HG02798 (cell line): ENCODE measurements at regions not wholly inside any gene's neighbourhood (a gene's known extent, or its start where the extent isn't known, plus 50 kb on each side); places are given as distances from the start of the nearest gene placed in this dataset.

Experiments
- ATAC-seq: cut with Tn5 transposase; IDR thresholded peaks from one replicate; pipeline ENCODE4 v1.9.1; 2021; ENCODE audit warnings: mild to moderate bottlenecking; ENCODE audit not compliant: unreplicated experiment, poor library complexity

DNA sequence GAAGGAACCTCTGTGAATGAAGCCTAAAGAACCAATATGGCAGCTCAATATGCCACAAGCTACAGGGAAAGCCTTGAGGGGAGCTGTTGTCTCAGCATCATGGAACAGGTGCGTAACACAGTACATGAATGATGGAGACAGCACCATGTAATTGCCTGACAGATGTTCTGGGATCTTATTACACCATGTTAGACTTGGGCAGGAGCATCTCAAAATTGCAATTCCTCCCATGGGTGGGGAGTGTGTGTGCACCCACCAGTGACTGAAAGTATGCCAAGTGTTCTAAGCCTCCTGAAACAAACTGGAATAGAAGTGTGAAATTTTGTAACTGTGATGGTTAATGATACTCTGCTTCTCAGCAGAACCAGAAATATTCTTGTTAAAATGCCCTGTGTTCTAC lies 151.0 kb upstream of the SRRM4 start:
- no peak for ATAC-seq

DNA sequence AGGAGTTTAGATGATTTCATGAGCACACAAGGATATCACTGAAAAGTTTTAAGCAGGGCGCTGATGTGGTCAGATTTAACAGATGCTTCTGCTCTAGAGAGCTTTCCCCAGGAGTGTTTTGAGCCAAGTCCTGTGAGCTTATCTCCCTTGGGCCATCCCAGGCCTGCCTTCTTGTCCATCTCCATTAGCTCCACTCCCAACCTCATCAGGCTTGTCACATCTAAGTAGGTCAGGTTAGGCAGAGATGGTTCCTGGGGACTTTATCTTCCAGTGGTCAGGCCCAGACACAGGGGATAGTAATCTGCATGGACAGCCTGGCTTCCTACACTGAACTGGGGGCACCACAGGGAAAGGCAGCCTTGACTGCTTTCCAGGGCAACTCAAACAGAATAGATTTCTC lies 145.4 kb upstream of the SRRM4 start:
- ATAC-seq: no peak

DNA sequence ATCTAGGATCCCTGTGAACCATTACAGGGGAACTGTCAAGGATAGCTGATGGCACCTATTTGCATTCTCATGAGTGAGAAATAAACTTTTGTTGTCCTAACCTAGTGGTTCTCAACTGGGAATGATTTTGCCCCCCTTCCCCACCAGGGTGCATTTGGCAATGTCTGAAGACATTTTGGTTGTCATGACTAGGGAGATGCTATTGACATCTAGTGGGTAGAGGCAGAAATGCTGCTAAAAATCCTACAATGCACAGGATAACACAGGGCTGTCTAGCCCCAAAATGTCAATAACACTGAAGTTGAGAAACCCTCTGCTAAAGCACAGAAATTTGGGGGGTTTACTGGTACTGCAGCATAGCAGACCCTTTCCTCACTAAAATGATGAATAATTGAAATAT lies 140.9 kb upstream of the SRRM4 start:
- no peak for ATAC-seq

DNA sequence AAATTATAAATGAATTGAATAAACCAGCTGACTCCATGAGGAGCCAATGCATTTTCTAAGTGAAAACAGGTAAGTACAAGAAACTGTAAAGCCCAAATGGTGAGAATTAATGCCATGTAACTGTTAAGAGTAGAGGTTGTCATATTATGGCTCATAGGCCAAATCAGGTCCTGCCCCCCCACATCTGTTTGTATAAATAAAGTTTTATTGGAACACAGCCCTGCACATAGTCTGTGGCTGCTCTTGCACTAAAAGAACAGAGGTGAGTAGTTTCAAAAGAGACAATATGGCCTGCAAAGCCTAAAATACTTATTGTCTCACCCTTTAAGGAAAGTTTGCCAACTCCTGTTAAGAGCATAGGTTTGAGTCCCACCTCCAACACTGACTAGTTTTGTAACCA lies 140.5 kb upstream of the SRRM4 start:
- no peak for ATAC-seq

DNA sequence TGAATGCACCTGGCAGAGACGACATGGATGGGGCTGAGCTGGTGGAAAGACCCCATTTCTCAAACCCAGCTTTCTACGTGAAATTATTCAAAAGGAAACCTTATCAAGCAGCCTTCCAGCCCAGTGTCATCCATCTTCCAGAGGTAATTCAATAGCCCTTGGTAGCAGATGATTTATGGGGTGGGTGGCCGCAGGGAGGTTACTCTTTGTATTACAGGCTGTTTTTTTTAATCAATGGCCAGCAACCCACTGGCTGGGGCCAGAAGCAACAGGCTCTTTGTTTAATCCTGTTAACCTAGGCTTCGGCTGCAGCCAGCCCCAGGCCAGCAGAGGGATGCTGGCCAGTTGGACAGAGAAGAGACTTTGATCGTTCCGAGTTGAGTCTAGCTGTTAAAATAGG lies 139.8 kb upstream of the SRRM4 start:
- no peak for ATAC-seq

DNA sequence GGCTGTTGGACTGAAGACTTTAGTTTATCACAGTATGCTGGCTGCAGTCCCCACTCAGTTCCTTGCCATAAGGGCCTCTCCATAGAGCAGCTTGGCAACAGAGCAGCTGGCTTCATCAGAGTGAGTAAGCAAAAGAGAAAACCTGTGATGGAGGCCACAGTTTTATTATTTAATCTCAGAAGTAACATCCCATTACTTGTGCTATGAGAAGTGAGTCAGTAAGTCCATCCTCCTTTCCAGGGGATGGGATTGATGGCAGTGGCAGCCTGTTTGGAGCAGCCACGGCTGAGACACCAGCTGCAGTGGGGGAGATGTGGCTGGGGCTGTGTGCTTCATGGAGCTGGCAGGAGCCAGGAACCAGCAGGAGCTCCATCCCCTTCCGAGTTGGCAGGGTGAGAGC lies 138.5 kb upstream of the SRRM4 start:
- no peak for ATAC-seq

DNA sequence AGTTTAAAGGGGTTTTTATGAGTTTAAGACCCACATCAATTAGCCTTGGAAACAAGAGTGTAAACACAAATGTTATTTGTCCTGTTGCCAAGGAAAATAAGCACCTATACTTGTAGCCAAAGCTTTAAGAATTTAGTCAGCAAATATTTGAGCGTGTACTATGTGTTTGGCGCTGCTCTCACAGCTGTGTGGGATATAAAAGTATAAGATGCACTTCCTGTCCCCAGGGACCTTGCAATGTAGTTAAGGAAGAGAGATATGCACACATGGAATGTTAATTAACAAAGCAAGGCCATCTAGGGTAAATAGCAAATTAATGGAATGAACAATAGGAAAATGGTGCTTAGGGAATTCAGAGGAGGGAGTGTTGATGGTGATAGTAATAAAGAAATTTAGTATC lies 134.9 kb upstream of the SRRM4 start:
- no peak for ATAC-seq

DNA sequence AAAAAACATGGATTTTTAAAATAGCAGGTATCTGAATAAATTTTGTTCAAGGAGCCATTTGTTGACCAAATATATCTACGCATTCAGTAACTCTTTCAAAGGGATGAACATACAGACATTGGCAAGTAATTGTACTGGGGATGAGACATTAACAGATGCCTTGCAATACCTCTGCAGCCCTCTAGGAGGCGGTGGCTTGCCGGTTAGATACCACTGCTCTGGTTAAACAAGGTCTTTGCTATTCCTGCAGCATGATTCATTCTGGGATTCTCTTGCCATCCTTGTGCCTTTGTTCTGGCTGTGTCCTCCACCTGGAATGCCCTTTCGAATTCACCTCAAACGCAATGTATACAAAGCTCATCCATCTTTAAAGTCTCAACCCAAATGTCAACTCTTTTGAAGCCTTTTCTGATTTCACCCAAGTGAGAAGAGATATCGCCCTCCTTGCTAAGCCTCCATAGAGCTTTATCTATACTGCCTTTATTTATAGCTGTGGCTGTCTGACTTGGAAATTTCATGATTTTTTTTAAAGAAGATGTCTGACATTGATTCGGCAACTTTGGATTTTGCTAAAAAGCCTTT lies 131.0 kb upstream of the SRRM4 start:
- no peak for ATAC-seq

DNA sequence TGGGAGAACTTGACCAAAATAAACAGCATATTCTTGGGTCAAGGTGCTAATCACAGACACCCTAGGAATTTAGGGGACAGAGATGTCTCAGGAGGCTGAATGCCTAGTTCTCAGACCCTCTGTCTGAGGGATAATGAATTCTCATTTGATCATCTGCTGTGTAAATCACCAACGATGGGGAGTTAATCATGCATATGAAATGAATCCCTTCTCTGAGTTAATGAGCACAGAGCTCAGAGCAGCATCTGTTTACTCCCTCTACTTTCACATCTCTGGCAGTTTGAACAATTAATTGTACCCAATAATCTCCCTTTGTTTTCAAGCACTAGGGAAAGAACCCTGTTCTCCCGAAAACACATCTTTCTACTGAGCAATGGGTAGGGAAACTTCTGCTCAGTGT lies 129.4 kb upstream of the SRRM4 start:
- ATAC-seq: no peak

DNA sequence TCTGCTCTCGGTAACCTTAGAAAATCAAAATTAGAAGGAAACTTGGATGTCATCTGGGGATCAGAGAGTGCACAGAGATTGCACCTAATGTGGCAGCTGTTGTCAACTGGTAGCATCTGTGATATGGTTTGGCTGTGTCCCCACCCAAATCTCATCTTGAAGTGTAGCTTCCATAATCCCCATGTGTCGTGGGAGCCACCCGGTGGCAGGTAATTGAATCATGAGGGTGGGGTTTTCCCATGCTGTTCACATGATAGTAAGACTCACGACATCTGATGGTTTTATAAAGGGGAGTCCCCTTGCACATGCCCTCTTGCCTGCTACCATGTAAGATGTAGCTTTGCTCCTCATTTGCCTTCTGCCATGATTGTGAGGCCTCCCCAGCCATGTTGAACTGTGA lies 127.7 kb upstream of the SRRM4 start:
- ATAC-seq: no peak

DNA sequence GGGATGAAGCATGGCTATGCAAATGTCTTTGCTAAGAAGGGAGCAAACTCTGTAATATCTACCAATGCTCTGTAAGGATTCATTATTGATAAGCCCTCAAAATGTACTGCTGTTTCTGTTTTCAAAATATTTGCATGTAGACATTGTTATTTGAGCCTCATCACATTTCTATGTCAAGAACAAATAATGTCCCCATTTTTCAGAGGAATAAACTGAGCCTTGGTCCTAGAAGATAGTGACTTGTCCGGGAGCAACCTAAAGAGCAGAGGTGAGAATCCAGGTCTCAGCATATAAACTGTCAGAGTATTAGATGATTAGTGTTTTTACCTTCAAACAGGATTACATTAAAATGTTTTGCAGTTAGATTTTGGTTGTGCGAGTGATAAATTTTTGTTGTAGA lies 125.5 kb upstream of the SRRM4 start:
- no peak for ATAC-seq

DNA sequence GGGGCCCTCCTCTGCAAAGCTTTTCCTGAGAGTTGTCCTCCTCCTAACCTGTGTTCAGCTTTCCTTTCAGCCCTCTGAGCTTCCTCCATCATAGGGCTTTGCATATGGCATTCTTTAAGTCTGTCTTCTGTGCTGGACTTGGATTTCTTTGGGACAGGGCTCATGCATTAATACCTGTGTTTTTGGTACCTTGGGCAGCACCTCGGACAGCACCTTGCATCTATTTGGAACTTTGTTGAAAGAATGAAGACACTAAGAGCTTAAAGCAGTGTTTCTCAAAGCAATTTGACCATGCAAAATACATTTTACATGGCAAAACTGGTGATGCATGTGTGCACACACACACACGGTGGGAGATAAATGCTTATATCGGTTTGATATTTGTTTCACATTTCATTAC lies 115.0 kb upstream of the SRRM4 start:
- ATAC-seq: no peak

DNA sequence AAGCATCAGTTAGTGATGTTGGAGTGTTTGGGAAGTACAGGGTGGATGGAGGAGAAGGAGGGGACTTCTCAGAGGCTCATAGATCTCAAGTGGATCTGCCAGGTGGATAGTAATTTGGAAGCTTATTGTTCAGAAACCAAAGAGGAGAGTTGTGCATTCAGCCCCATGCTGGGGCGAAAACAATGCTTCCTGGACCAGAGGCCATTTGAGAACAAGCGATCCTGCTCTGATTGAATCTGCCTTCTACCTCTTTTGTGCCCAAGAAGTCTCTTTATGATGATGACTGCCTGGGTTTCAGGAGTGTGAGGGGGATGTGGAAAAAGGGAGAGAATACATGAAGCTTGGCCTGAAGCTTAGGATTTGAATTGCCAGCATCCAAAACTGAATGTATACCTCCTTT lies 110.8 kb upstream of the SRRM4 start:
- no peak for ATAC-seq

DNA sequence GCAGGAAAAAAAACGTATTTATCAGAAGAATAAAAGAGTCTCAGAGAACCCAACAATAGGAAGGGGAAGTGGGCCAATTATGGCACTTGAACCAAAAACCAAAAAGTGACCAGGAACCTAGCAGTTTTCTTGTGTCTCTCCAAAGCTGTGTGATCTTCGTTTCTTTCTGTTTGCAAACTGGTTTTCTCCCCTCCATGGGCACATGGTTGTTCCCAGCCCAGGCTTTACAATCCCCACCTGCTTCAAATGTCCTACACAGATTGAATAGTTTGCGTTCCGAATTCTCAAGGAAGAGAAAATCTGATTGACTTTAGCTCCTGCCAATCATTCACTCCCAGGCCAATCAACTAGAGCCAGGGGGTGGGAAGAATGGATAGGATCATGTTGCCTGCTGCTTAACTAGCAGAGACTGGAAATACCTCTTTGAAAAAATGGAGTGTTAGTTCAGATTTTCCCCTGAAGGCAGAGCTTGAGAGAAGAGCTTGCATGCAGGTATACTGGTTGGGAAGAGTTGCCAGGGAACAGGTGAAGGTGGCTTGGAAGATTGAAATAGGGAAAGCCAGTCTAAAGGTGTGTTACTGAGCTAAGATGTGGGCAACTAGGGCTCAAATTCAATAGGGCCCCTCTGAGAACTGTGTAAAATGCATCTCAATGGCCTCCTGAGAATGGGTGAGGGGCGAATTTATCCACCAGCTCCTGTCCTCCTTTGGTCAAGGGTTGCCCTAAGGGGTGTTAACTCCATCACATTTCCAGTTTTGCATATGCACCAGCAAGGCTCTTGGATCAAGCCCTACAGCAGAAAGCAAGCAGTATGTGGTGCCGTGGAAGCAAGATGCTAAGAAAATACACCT lies 106.4 kb upstream of the SRRM4 start:
- ATAC-seq: no peak

DNA sequence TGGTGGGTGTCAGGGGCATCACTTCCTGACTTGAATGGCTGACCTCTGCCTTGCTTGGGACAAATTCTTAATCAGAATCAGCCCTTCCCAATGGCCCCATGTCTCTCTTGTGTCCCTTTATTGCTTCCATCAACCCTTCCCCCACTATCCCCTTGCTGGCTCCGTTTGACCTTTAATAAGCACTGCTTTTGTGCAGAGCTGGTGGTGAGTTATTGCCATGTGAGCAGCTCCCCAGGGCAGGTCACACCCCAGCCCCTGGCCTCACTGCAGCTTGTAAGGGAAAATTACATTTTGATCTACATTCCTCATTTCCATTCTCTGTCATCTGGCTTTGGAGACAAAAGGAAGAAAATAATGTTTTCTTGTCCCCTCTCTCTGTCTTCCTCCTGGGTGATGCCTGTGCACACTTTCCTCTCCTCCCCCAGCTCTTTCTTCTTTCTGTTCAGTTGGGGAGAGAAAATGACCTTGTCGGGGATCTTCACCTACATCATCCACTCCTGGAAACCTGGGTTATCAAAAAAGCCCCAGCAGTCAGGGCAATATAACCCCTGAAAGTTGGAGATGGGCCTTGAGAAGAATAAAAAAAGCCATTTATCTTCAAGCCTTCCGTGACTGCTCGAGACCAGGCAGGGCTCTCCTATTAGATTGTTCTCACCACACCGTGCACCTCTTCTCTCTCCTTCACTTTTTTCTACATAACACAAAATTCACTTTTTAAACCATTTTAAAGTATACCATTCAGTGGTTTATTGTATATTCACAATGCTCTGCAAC lies 100.4 kb upstream of the SRRM4 start:
- ATAC-seq: no peak

DNA sequence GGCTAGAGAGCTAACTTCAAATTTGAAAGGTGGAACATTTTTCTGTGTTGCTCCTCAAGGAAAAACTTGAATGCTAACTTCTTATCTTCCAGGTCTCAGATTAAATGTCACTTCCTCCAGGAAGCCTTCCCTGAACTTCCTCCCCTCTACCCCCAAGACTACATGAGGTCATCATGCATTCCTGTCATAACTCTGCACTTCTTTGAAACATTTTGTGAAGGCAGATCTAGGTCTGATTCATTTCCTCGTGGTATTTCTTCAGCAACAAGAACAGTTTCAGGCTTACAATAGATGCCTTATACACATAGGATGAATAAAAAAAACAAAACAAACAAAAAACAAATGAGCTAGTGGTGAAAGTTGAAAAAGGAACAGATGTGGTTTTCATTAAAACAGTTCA lies 97.1 kb upstream of the SRRM4 start:
- no peak for ATAC-seq

DNA sequence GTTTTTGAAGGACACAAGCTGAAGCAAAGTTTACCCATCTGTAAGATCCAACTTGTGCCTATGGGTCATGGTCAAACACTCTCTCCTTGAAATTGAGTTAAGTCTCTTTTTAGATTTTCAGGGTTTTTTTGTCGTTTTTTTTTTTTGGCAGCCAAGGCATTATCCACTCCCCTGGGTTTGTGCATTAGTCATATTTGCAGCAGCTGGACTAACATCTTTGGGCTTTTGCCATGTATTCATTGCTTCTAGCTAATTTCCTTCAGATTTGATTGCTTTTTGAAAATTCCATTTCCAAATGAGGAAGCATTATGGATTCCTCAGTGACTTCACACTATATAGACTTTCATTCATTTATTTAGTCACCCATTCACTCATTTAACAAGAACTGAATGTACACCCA lies 80.3 kb upstream of the SRRM4 start:
- ATAC-seq: no peak

DNA sequence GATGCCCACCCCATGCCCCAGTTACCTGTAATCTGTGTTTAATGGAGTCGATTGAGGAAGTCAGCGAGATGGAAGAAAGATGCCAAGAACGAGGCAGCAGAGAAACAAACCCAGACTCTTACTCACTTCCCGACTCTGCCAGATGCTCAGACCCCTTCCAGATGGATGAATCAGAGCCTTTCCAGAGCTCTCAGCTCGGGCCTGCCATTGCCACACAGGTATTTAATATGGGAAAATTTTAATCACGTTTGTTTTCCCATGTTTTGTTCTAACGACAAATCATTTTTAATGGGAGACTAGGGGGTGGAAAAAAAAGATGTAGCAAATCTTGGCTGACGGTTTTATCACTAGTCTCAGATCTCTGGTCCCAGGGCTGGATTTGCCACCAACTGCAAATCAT lies 72.5 kb upstream of the SRRM4 start:
- ATAC-seq: no peak

DNA sequence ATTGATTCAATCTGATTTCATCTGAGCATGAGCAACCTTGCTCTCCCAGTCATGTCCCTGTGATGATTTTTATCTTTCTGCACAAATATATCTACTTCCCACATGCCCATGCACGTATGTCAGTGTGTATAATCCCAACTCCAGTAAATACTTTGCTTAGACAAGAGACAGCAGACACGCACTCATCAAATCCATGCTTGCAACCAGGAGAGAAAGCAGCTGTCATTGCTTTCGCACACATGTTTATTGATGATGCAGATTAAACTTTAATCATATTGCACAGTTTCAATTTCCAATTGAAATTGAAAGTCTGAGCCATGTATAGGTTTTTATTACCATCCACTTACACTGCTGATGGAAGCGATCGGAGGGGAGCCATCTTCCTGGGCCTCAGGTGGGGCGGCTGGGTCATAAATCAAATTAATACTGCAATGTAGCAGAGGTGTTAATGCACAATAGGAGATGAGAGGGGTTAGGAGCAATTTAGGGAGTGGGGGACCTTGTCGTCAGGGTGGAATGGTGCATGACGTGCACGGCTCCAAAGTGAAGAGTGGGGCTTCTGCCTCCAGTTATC lies 68.6 kb upstream of the SRRM4 start:
- ATAC-seq: no peak

DNA sequence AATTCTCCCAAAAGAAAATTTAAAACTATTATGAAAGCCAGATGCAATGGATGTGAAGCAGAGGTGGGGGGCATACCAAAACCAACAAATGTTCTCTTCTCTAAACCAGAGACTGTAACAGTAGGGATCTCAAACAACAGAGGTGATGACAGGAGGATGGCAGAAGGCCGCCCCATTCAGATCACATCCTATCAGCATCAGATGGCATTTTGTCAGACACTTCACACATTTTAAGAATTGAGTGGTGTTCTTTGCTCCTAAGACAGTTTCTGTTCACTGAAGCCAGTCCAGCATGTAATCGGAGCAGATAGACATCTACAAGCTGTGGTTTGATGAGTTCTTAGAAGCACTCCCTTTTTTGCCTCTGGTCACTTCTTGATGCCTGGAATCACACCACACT lies 59.6 kb upstream of the SRRM4 start:
- no peak for ATAC-seq

DNA sequence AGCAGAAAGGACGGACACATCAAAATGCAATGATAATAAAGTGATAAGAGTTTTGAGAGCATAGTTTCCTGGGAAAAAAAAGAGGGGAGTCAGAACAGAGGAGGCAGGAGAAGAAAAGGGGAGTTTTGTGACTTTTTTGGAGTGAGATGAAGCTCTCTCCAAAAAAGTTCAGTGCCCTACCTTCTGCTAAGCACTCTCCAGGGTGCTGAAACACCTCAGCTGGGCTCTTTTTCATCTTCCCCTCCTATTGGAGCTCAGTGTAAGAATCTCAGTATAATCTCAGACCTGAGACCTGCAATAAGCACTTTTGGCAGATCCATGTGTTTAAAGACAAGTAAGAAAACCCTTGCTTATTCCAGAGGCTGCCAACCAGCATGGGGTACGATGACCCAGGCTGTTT lies 58.9 kb upstream of the SRRM4 start:
- no peak for ATAC-seq
